ENCODE measurements at regions not wholly inside any gene's neighbourhood (a gene's known extent, or its start where the extent isn't known, plus 50 kb on each side); places are given as distances from the start of the nearest gene placed in this dataset.

DNA sequence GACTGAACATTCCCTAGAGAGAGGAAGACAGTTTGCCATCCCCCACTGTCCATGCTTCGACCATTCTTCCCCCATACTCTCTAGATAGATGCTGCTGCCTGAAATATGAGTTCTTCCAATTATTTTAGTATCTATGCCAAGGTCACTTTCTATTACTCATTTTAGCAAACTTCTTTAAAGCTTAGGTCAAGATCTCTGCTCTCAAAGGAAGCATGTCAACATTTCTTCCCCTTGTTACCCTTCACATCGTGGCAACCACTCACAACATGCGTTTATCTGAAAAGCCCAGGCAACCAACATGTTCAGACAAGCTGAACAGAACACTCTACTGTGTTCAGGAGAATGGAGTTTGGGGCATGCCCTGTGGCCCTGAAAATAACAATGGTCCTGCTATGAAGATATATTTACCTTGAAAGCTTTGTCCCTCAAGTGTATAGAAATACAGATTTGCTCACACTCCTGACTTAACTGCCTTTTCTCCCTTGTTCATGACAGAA, 138.4 kb upstream of the KIF2A start:
- Histone ChIP-seq H3K36me3 (no peaks in the 10 kb centered on the region), H3K27ac (no peak overlapping the region), H3K4me1 (no peaks in the 10 kb centered on the region), H3K9me3 (no peaks in the 10 kb centered on the region), H3K4me3 (no peak overlapping the region), H3K27me3 (peaks cover 0 to 5% (median 0%) of the 10 kb centered on the region in 9 donors)
- DNase-seq (no peak), ATAC-seq (no peak)
- 67 to 72% (median 70%) methylated on average over 3 of the region's 3 CpGs for WGBS, 4 donors
- TF ChIP-seq POLR2A (IDR thresholded peaks at IDR 0.05): no peak
- TF ChIP-seq, protein P1, sequence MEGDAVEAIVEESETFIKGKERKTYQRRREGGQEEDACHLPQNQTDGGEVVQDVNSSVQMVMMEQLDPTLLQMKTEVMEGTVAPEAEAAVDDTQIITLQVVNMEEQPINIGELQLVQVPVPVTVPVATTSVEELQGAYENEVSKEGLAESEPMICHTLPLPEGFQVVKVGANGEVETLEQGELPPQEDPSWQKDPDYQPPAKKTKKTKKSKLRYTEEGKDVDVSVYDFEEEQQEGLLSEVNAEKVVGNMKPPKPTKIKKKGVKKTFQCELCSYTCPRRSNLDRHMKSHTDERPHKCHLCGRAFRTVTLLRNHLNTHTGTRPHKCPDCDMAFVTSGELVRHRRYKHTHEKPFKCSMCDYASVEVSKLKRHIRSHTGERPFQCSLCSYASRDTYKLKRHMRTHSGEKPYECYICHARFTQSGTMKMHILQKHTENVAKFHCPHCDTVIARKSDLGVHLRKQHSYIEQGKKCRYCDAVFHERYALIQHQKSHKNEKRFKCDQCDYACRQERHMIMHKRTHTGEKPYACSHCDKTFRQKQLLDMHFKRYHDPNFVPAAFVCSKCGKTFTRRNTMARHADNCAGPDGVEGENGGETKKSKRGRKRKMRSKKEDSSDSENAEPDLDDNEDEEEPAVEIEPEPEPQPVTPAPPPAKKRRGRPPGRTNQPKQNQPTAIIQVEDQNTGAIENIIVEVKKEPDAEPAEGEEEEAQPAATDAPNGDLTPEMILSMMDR (IDR thresholded peaks at IDR 0.05): no peak
- intact Hi-C loops (cut with DNase I): no loop called here

DNA sequence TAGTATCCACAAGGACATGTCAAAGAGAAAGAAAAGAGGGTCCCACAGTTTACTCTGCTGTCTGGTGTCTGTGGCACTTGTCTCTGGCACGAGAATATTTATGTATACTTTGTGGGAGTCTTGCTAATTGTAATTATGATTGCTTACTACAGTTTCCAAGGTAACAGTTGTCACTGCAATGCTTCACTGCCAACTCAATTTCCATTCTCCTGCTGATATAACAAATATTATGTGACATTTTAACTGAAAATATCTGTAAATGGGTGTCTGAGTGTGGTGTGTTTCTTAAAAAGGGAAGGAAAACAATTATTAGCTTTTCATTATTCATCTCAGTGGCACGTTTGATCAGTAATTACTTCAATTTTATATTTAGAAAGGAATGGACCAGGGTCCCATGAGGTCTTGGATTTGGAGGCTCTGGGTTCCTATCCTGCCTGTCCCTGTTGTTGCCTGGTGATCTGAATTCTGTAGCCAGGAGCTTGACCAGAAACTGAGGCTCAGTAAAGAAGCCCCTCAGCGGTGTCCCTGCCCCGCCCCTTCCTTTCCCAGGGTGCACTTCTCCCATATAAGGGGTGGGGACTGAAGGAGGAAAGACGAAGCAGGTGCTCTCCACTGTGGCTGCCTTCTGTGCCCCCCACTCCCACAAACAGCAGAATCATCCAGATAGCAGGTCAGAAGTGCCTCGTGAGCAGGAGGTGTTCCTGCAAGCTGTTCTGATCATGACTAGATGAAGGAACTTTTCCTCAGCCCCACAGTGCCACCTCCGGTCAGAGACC, 137.3 kb upstream of the KIF2A start:
- Histone ChIP-seq H3K27me3 (peaks cover 0 to 5% (median 0%) of the 10 kb centered on the region in 9 donors), H3K27ac (no peak overlapping the region), H3K36me3 (no peaks in the 10 kb centered on the region), H3K9me3 (no peaks in the 10 kb centered on the region), H3K4me3 (no peak overlapping the region), H3K4me1 (no peaks in the 10 kb centered on the region)
- 66 to 71% (median 69%) methylated on average over 6 to 7 of the region's 7 CpGs for WGBS, 4 donors
- TF ChIP-seq, protein P1 (IDR thresholded peaks at IDR 0.05): no peak
- no peak for TF ChIP-seq POLR2A (IDR thresholded peaks at IDR 0.05)
- ATAC-seq (no peak), DNase-seq (no peak)
- intact Hi-C loops (cut with DNase I): no loop called here

DNA sequence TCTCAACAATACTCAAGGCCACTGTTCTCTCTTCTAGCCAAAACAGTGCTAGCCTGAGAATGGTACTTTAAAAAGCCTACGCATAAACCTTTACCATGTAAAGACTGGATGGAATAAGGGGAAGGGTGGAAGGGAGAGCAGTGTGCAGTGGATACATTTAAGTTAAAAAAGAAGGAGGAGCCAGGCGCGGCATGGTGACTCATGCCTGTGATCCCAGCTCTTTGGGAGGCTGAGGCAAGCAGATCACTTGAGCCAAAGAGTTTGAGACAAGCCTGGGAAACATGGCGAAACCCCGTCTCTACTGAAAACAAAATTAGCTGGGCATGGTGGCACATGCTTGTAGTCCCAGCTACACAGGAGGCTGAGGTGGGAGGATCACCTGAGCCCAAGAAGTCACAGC, 127.7 kb upstream of the KIF2A start:
- 74 to 85% (median 79%) methylated on average over 5 of the region's 5 CpGs for WGBS, 4 donors
- no peak for TF ChIP-seq POLR2A (IDR thresholded peaks at IDR 0.05)
- TF ChIP-seq, protein P1 (IDR thresholded peaks at IDR 0.05): no peak
- ATAC-seq (no peak), DNase-seq (no peak)
- intact Hi-C loops (cut with DNase I): no loop called here
- Histone ChIP-seq H3K27me3 (peaks cover 0 to 12% (median 0%) of the 10 kb centered on the region in 9 donors), H3K4me1 (no peaks in the 10 kb centered on the region), H3K9me3 (no peaks in the 10 kb centered on the region), H3K36me3 (no peaks in the 10 kb centered on the region), H3K27ac (no peak overlapping the region), H3K4me3 (no peak overlapping the region)

DNA sequence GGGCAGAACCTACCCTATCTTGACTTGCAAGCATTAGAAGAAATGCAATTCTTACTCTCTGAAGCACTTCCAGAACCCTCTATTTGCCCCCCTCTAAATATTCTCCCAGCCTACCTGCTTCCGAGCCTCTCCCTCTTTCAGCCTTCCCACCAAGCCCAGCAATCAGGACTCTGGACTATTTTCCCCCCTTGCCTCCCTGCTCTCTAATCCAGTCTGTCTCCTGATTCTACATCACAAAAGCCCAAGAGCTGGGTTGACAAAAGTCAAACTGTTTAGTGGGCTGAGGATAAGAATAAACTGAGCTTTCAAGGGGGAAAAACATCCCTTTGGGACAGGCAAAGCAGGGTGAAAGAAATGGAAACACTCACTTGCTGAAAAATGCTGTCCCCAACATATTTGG, 123.2 kb upstream of the KIF2A start:
- ATAC-seq: no peak
- no peak overlapping the region for H3K4me3 ChIP-seq
- no peaks in the 10 kb centered on the region for H3K9me3 ChIP-seq
- no peaks in the 10 kb centered on the region for H3K4me1 ChIP-seq
- no peak overlapping the region for H3K27ac ChIP-seq
- no peaks in the 10 kb centered on the region for H3K36me3 ChIP-seq
- TF ChIP-seq, protein P1 (IDR thresholded peaks at IDR 0.05): no peak
- no peak for TF ChIP-seq POLR2A (IDR thresholded peaks at IDR 0.05)
- WGBS, 4 donors: 65 to 82% (median 76%) methylated on average over 1 of the region's 1 CpG
- no peak for DNase-seq
- H3K27me3 ChIP-seq: peaks cover 0 to 12% (median 0%) of the 10 kb centered on the region in 9 donors
- intact Hi-C loops (cut with DNase I): no loop called here
